HL-60 (cell line): ENCODE measurements at regions not wholly inside any gene's neighbourhood (a gene's known extent, or its start where the extent isn't known, plus 50 kb on each side); places are given as distances from the start of the nearest gene placed in this dataset.

Source experiments
- GABPA ChIP-seq: IDR thresholded peaks from 2 replicates; pipeline ENCODE4 v1.6.1; 2012; ENCODE audit warnings: low read depth
- POLR2AphosphoS5 ChIP-seq: IDR thresholded peaks from 2 replicates; pipeline ENCODE4 v1.6.1; 2012; ENCODE audit warnings: low read depth
- TF ChIP-seq, protein P1 (sequence below): IDR thresholded peaks from one replicate; pipeline ENCODE4 v1.5.1; 2011; ENCODE audit warnings: low read length, control low read depth, inconsistent platforms; ENCODE audit not compliant: insufficient read depth

DNA sequence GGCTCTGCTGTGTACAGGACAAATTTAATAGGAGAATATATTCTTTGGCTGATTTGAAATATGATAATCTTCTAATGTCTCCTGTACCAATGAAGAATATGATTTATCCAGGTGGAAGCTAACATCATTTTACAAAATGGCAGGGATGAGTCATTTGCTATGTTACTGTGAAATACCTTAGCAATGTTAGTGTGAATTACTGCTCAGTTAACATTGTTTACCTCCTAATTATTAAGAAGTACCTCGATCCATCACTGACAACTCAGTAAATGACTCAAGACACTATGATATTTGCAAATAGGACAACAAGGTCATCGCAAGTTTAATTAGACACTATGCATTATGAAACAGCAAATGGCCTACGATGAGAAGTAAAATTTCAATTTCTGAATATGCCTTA is 309.1 kb upstream of the EDNRB start:
- TF ChIP-seq POLR2AphosphoS5 (no peak), GABPA (no peak)
- TF ChIP-seq, protein P1, sequence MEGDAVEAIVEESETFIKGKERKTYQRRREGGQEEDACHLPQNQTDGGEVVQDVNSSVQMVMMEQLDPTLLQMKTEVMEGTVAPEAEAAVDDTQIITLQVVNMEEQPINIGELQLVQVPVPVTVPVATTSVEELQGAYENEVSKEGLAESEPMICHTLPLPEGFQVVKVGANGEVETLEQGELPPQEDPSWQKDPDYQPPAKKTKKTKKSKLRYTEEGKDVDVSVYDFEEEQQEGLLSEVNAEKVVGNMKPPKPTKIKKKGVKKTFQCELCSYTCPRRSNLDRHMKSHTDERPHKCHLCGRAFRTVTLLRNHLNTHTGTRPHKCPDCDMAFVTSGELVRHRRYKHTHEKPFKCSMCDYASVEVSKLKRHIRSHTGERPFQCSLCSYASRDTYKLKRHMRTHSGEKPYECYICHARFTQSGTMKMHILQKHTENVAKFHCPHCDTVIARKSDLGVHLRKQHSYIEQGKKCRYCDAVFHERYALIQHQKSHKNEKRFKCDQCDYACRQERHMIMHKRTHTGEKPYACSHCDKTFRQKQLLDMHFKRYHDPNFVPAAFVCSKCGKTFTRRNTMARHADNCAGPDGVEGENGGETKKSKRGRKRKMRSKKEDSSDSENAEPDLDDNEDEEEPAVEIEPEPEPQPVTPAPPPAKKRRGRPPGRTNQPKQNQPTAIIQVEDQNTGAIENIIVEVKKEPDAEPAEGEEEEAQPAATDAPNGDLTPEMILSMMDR: no peak
